GM18519 (cell line): ENCODE measurements at regions not wholly inside any gene's neighbourhood (a gene's known extent, or its start where the extent isn't known, plus 50 kb on each side); places are given as distances from the start of the nearest gene placed in this dataset.
A peak's percentile ranks its signal among the peaks of the same experiment; 100 is the strongest.
"Not testable (repeated sequence)": the region's sequence is repeated elsewhere in the genome, so short reads cannot be mapped to it uniquely, and the experiment has no call there.

Experiments used
- ATAC-seq: cut with Tn5 transposase; IDR thresholded peaks from one replicate; pipeline ENCODE4 v1.9.1; 2021; ENCODE audit warnings: mild to moderate bottlenecking, moderate library complexity; ENCODE audit not compliant: unreplicated experiment, low FRiP score

- ATAC-seq = not testable (repeated sequence)
Measured at GRCh38 chr1:219863816-219864215, 64.5 kb downstream of the SLC30A10 start.

GRCh38 chr1:219862366-219862765 is 66.0 kb downstream of the SLC30A10 start:
- ATAC-seq = no peak

GRCh38 chr1:219858980-219859379 is 69.4 kb downstream of the SLC30A10 start:
- no peak for ATAC-seq

GRCh38 chr1:219847215-219847855 is 81.0 kb downstream of the SLC30A10 start:
- ATAC-seq = no peak

- ATAC-seq = not testable (repeated sequence)
Measured at GRCh38 chr1:219839595-219839994, 88.8 kb downstream of the SLC30A10 start.

- no peak for ATAC-seq
Measured at GRCh38 chr1:219837994-219838294, 90.4 kb downstream of the SLC30A10 start.

- peak; percentile 77 for ATAC-seq
Measured at GRCh38 chr1:219837274-219837993, 90.9 kb downstream of the SLC30A10 start.

- ATAC-seq = no peak
Measured at GRCh38 chr1:219834314-219834917, 93.9 kb downstream of the SLC30A10 start.

- no peak for ATAC-seq
Measured at GRCh38 chr1:219833214-219833815, 95.0 kb downstream of the SLC30A10 start.

GRCh38 chr1:219826290-219826689 is 102.1 kb downstream of the SLC30A10 start:
- no peak for ATAC-seq

- no peak for ATAC-seq
Measured at GRCh38 chr1:219825355-219825754, 103.0 kb downstream of the SLC30A10 start.

GRCh38 chr1:219824338-219824737 is 104.0 kb downstream of the SLC30A10 start:
- ATAC-seq = no peak

GRCh38 chr1:219820551-219820950 is 107.8 kb downstream of the SLC30A10 start:
- ATAC-seq = no peak

- no peak for ATAC-seq
Measured at GRCh38 chr1:219817914-219818313, 110.4 kb downstream of the SLC30A10 start.

- ATAC-seq = no peak
Measured at GRCh38 chr1:219813294-219813693, 115.1 kb downstream of the SLC30A10 start.

GRCh38 chr1:219812491-219813203 is 115.7 kb downstream of the SLC30A10 start:
- peak; percentile 95 for ATAC-seq

- no peak for ATAC-seq
Measured at GRCh38 chr1:219812086-219812485, 116.3 kb downstream of the SLC30A10 start.

- ATAC-seq = no peak
Measured at GRCh38 chr1:219810451-219810850, 117.9 kb downstream of the SLC30A10 start.

GRCh38 chr1:219808790-219809189 is 119.6 kb downstream of the SLC30A10 start:
- no peak for ATAC-seq

- no peak for ATAC-seq
Measured at GRCh38 chr1:219806642-219807041, 121.7 kb downstream of the SLC30A10 start.

- ATAC-seq = peak; percentile 88
Measured at GRCh38 chr1:219806020-219806419, 122.3 kb downstream of the SLC30A10 start.
